Pancreas (tissue), 10 donors: ENCODE measurements at regions not wholly inside any gene's neighbourhood (a gene's known extent, or its start where the extent isn't known, plus 50 kb on each side); places are given as distances from the start of the nearest gene placed in this dataset.

Source experiments
- ATAC-seq, 4 donors: fragments of 200-7000 bp; cut with Tn5 transposase; one replicate each; pipeline versions ENCODE4 v1.8.0 to v1.9.1; 2020; ENCODE audit warnings: mild to moderate bottlenecking in 4 of 4, moderate library complexity in 4 of 4
- DNase-seq, 6 donors: peaks; one replicate each; pipeline ENCODE4 v3.0.0-alpha.2; 2020
- FAIRE-seq: peaks from 2 replicates; lab custom pipeline; 2012; peaks lifted over from hg19 to GRCh38; lab: Jason Lieb, UNC
- H3K27ac ChIP-seq, 4 donors: fragments of 200-600 bp; sonication (generic); 1 replicate in 3 of 4; 2 replicates in 1 of 4; pipeline versions ENCODE4 v1.5.0 to v1.8.0; 2020
- H3K27me3 ChIP-seq, 4 donors: fragments of 200-600 bp; one replicate each; pipeline ENCODE4 v1.8.0; 2021
- H3K36me3 ChIP-seq, 3 donors: fragments of 200-600 bp; sonication (generic) in 1 of 3; one replicate each; pipeline versions ENCODE4 v1.5.0 to v1.8.0; 2020 to 2021
- H3K4me1 ChIP-seq, 3 donors: fragments of 200-600 bp; one replicate each; pipeline ENCODE4 v1.8.0; 2021
- H3K4me3 ChIP-seq, 4 donors: fragments of 200-600 bp; sonication (generic) in 2 of 4; one replicate each; pipeline versions ENCODE4 v1.5.0 to v1.8.0; 2020 to 2021
- H3K9me3 ChIP-seq, 4 donors: fragments of 200-600 bp; one replicate each; pipeline ENCODE4 v1.8.0; 2021
- WGBS, 2 donors: extraction: QIAGEN DNeasy Blood & Tissue Kit; methylation state at CpG; one replicate each; pipeline ENCODE4 v1.1.7; 2013; 5-methylcytosine and 5-hydroxymethylcytosine counted together
- intact Hi-C, 3 donors: fragments of 100-400 bp; cut with DNase I; formaldehyde crosslinking; loops; one replicate each; pipeline versions ENCODE4 v1.11.1 to v1.14.2; 2022
- TF ChIP-seq, protein P1 (sequence below), 4 donors: fragments of 200-600 bp; sonication (generic) in 3 of 4; IDR thresholded peaks; one replicate each; pipeline versions ENCODE4 v1.5.0 to v1.8.0; 2021; ENCODE audit warnings: antibody characterized with exemption in 4 of 4
- donor health status: healthy with polysubstance abuse.
- donor health status: DM: no; HTN: no; CAD: no; lungs with moderate emphysema.
- donor health status: DM: no; HTN: no; CAD: no.
- donor health status: control.
- donor health status: control.
- donor health status: Bipolar disorder and iron deficiency.
- donor health status: DM: yes; HTN: yes; CAD: no.
- donor health status: DM: no; HTN: no; CAD: no.
- donor health status: DM: no; HTN: no; CAD: no.
- donor health status: DM: yes; HTN: yes; CAD: no.

DNA sequence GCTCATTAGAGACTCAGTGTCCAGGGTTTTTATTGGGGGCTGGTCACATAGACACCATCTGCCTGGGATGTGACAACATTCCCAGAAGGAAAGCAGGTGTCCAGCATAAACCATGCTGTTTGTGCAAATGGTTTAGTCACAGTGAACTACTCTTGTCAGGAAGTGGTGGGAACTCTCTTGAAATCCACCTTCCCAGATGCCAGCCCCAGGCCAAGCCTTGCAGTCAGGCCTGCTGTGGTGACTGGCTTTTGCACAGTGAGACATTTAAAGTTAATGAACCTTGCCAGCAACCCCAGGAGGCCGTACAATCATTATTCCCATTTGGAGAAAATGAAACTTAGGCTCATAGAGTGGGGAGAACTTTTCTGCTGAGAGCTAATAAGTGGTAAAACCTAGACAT, 242.5 kb upstream of the KCNG1 start:
- no peak for FAIRE-seq

DNA sequence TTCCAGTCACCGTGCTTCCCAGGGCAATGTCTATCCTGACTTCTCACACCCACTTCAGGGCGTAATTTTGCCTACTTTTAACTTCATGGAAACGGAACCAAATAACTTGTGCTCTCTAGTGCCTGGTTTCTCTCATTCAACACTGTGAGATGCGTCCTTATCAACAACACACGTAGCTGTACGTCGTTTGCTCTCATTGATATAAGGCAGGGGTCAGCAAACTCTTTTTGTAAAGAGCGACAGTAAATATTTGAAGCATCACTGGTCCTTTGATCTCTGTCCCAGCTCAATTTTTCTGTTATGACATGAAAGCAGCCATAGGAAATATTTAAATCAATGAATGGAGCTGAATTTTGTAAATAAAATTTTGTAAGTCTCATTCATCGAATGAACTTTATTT, 239.3 kb upstream of the KCNG1 start:
- H3K36me3 ChIP-seq = no peaks in the 10 kb centered on the region
- intact Hi-C loops = no loop called here
- no peaks in the 10 kb centered on the region for H3K4me1 ChIP-seq
- ATAC-seq (no peak), FAIRE-seq (no peak), DNase-seq (no peak)
- no peaks in the 10 kb centered on the region for H3K27me3 ChIP-seq
- 47 to 51% methylated on average over 9 of the region's 9 CpGs for WGBS, 2 donors
- TF ChIP-seq, protein P1, sequence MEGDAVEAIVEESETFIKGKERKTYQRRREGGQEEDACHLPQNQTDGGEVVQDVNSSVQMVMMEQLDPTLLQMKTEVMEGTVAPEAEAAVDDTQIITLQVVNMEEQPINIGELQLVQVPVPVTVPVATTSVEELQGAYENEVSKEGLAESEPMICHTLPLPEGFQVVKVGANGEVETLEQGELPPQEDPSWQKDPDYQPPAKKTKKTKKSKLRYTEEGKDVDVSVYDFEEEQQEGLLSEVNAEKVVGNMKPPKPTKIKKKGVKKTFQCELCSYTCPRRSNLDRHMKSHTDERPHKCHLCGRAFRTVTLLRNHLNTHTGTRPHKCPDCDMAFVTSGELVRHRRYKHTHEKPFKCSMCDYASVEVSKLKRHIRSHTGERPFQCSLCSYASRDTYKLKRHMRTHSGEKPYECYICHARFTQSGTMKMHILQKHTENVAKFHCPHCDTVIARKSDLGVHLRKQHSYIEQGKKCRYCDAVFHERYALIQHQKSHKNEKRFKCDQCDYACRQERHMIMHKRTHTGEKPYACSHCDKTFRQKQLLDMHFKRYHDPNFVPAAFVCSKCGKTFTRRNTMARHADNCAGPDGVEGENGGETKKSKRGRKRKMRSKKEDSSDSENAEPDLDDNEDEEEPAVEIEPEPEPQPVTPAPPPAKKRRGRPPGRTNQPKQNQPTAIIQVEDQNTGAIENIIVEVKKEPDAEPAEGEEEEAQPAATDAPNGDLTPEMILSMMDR (IDR thresholded peaks at IDR 0.05) = no peak
- no peaks in the 10 kb centered on the region for H3K9me3 ChIP-seq
- H3K27ac ChIP-seq = no peak overlapping the region
- no peak overlapping the region for H3K4me3 ChIP-seq

More for the DNA sequence above, 242.5 kb upstream of the KCNG1 start:
- Histone ChIP-seq H3K4me3 (no peak overlapping the region), H3K27ac (no peak overlapping the region), H3K36me3 (no peaks in the 10 kb centered on the region), H3K4me1 (no peaks in the 10 kb centered on the region), H3K27me3 (no peaks in the 10 kb centered on the region), H3K9me3 (no peaks in the 10 kb centered on the region)
- intact Hi-C loops = no loop called here
- DNase-seq = no peak
- no peak for ATAC-seq
- TF ChIP-seq, protein P1 (IDR thresholded peaks at IDR 0.05) = no peak
- 68 to 89% methylated on average over 1 of the region's 1 CpG for WGBS, 2 donors

DNA sequence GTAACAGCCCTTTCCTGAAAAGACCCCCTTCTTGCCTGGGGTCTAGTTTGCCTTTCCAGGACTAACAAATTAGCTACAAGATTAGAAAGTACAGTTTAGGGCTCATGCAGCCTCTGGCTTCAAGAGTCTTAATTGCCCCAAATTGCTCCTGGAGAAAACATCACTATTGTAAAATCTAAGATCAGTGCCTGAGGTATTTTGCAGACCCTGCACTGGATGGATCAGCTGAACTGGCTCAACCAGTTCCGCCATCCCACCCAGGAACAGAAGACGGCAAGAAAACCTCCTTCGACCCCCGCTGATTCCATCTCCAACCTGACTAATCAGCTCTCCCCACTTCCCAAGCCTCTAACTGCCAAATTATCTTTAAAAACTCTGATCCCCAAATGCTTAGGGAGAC, 236.5 kb upstream of the KCNG1 start:
- WGBS, 2 donors = 56 to 60% methylated on average over 4 of the region's 4 CpGs
- DNase-seq (no peak), ATAC-seq (no peak), FAIRE-seq (no peak)
- H3K9me3 ChIP-seq = no peaks in the 10 kb centered on the region
- no peak overlapping the region for H3K27ac ChIP-seq
- TF ChIP-seq, protein P1 (IDR thresholded peaks at IDR 0.05) = no peak
- no peaks in the 10 kb centered on the region for H3K27me3 ChIP-seq
- intact Hi-C loops = no loop called here
- H3K36me3 ChIP-seq = no peaks in the 10 kb centered on the region
- no peaks in the 10 kb centered on the region for H3K4me1 ChIP-seq
- H3K4me3 ChIP-seq = no peak overlapping the region

DNA sequence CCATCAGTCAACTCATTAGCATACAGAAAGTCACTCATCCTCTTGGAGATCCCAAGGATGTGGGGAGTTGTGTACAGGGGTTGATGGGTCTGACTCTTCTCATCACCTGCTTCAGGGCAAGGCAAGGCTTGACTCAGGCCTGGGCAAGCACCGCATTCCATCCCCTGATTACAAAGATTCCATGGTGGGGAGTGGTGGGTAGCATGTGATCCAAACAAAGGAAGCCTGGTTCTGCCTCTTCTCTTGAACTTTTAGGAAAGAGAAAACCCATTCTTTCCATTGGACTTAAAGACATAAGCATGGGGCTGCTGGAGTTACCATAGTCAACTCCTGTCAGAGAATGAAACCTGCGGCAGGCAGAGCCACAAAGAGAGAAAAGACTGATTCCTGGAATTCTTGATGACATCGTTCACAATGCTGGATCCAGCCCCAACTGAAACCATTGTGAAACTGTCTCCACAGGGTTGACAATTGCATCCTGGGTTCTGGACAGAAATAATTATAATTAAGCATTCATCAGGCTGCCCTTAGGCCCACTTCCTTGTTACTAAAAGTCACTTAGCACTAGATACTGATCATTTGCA, 235.8 kb upstream of the KCNG1 start:
- H3K27me3 ChIP-seq = no peaks in the 10 kb centered on the region
- WGBS, 2 donors = 77 to 84% methylated on average over 3 of the region's 3 CpGs
- TF ChIP-seq, protein P1 (IDR thresholded peaks at IDR 0.05) = no peak
- no peaks in the 10 kb centered on the region for H3K9me3 ChIP-seq
- no peak overlapping the region for H3K4me3 ChIP-seq
- H3K4me1 ChIP-seq = no peaks in the 10 kb centered on the region
- FAIRE-seq (no peak), DNase-seq (no peak), ATAC-seq (no peak)
- H3K27ac ChIP-seq = no peak overlapping the region
- H3K36me3 ChIP-seq = no peaks in the 10 kb centered on the region
- intact Hi-C loops = no loop called here

DNA sequence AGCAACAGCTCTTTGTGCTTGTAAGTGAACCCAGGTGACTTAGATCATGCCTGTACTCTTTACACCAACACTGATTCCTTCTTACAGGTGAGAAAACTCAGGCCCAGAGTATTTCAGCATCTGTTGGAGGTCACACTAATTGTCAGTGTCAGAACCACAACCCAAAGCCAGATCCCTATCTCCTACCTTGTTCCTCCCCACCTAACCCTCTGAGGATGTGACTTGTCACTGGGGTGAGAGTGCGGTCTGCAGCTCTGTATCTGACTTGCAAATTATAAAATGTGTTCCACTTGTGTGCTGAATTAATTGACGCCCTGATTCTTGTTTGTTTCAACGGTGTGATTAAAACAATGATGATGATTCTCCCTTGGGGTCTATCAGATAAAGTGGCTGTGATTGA, 232.5 kb upstream of the KCNG1 start:
- no peak for FAIRE-seq
- Histone ChIP-seq H3K36me3 (no peaks in the 10 kb centered on the region), H3K27ac (no peak overlapping the region), H3K4me1 (no peaks in the 10 kb centered on the region), H3K4me3 (no peak overlapping the region), H3K9me3 (no peaks in the 10 kb centered on the region), H3K27me3 (no peaks in the 10 kb centered on the region)
- DNase-seq = no peak
- no peak for ATAC-seq
- TF ChIP-seq, protein P1 (IDR thresholded peaks at IDR 0.05) = no peak
- WGBS, 2 donors = 57 to 61% methylated on average over 3 of the region's 3 CpGs
- intact Hi-C loops = no loop called here
